Osteoblast (primary cell): ENCODE measurements at regions not wholly inside any gene's neighbourhood (a gene's known extent, or its start where the extent isn't known, plus 50 kb on each side); places are given as distances from the start of the nearest gene placed in this dataset.

Source experiments
- DNase-seq: peaks from one replicate; pipeline ENCODE4 v3.0.0; 2011; ENCODE audit warnings: low spot score, mixed read lengths; ENCODE audit not compliant: insufficient read length; ENCODE audit errors: missing footprints
- H2AFZ ChIP-seq: 2 replicates; pipeline ENCODE4 v1.6.0; 2011; ENCODE audit warnings: mild to moderate bottlenecking, low read length
- H3K27ac ChIP-seq: 2 replicates; pipeline ENCODE4 v1.5.1; 2011; ENCODE audit warnings: mild to moderate bottlenecking, low read depth, low read length, moderate library complexity
- H3K27me3 ChIP-seq: 2 replicates; pipeline ENCODE4 v1.6.0; 2012; ENCODE audit warnings: mild to moderate bottlenecking, control low read depth, inconsistent platforms, low read length, moderate library complexity; ENCODE audit not compliant: insufficient read depth
- H3K36me3 ChIP-seq: 2 replicates; pipeline ENCODE4 v1.5.1; 2011; ENCODE audit warnings: mild to moderate bottlenecking, low read length, control low read depth, moderate library complexity; ENCODE audit not compliant: insufficient read depth
- H3K4me1 ChIP-seq: 2 replicates; pipeline ENCODE4 v1.5.1; 2011; ENCODE audit warnings: mild to moderate bottlenecking, low read length, control low read depth, moderate library complexity; ENCODE audit not compliant: insufficient read depth
- H3K4me2 ChIP-seq: 2 replicates; pipeline ENCODE4 v1.6.0; 2011; ENCODE audit warnings: mild to moderate bottlenecking, low read length; ENCODE audit not compliant: insufficient read depth
- H3K4me3 ChIP-seq: fragments of 200-600 bp; sonication (generic); 3 replicates; pipeline ENCODE4 v1.5.1; 2012; ENCODE audit warnings: mild to moderate bottlenecking, low read length, inconsistent platforms; ENCODE audit not compliant: insufficient read depth
- H3K79me2 ChIP-seq: 2 replicates; pipeline ENCODE4 v1.6.0; 2012; ENCODE audit warnings: mild to moderate bottlenecking, low read length, control low read depth, inconsistent platforms; ENCODE audit not compliant: insufficient read depth
- H3K9me3 ChIP-seq: 2 replicates; pipeline ENCODE4 v1.5.1; 2011; ENCODE audit warnings: low read depth, low read length, control low read depth
- H4K20me1 ChIP-seq: 2 replicates; pipeline ENCODE4 v1.6.0; 2012; ENCODE audit warnings: mild to moderate bottlenecking, low read length, control low read depth; ENCODE audit not compliant: insufficient read depth
- CTCF ChIP-seq: IDR thresholded peaks from 2 replicates; pipeline ENCODE4 v1.5.1; 2011; ENCODE audit warnings: mild to moderate bottlenecking, low read depth, low read length, moderate library complexity; ENCODE audit errors: extremely low read depth

GRCh38 chr7:114160925-114161324, 242.1 kb upstream of the PPP1R3A start:
- Histone ChIP-seq H3K4me3 (no peak overlapping the region), H4K20me1 (no peaks in the 10 kb centered on the region), H2AFZ (no peak overlapping the region), H3K9me3 (no peaks in the 10 kb centered on the region), H3K4me2 (no peak overlapping the region), H3K4me1 (no peaks in the 10 kb centered on the region), H3K27me3 (no peaks in the 10 kb centered on the region), H3K36me3 (no peaks in the 10 kb centered on the region), H3K27ac (no peak overlapping the region), H3K79me2 (no peaks in the 10 kb centered on the region)
- no peak for TF ChIP-seq CTCF
- no peak for DNase-seq

DNA sequence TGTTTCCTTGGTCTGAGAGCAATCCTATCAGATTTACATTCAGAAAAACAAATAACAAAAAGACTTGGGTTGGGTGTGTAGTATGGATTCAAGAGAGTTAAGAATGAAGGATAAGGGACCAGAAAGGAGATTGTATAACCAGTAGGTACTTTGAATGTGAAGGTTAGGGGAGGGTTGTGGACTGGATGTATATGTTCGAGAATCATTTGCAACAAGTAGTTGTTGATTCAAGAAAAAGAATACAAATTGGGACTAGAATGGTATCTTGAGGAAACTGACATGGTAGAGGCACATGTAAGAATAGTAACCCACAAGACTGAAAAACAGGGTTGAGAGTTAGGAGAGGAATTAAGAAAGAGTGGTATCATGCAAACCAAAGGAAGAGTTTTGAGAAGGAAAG, 240.0 kb upstream of the PPP1R3A start:
- Histone ChIP-seq H3K4me3 (no peak overlapping the region), H3K36me3 (no peaks in the 10 kb centered on the region), H3K4me1 (no peaks in the 10 kb centered on the region), H4K20me1 (no peaks in the 10 kb centered on the region), H3K79me2 (no peaks in the 10 kb centered on the region), H3K27me3 (no peaks in the 10 kb centered on the region), H3K4me2 (no peak overlapping the region), H3K27ac (no peak overlapping the region), H2AFZ (no peak overlapping the region), H3K9me3 (no peaks in the 10 kb centered on the region)
- TF ChIP-seq CTCF: no peak
- no peak for DNase-seq

DNA sequence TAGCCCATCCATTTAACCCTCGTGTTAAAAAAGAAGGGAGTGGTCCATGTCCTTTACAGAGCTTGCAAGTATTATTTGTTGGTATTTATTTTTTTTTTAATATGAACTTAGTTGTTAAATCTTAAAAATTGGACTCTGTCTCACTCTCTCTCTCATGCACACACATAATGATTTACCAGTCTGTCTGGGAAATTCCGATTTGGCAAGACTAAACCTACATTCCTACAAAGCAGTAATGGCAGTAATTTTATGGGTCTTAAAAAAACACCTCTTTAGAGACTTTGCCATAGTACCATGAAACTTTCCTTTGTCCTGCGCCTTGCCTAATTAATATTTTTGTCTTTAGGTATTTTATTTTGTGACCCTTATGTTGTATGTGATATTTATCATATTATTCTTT, 239.5 kb upstream of the PPP1R3A start:
- no peak for DNase-seq
- Histone ChIP-seq H2AFZ (no peak overlapping the region), H3K36me3 (no peaks in the 10 kb centered on the region), H3K4me3 (no peak overlapping the region), H3K9me3 (no peaks in the 10 kb centered on the region), H3K27me3 (no peaks in the 10 kb centered on the region), H3K4me1 (no peaks in the 10 kb centered on the region), H3K79me2 (no peaks in the 10 kb centered on the region), H4K20me1 (no peaks in the 10 kb centered on the region), H3K4me2 (no peak overlapping the region), H3K27ac (no peak overlapping the region)
- TF ChIP-seq CTCF: no peak

GRCh38 chr7:114156178-114156577, 237.4 kb upstream of the PPP1R3A start:
- Histone ChIP-seq H3K36me3 (no peaks in the 10 kb centered on the region), H3K27ac (no peak overlapping the region), H3K9me3 (no peaks in the 10 kb centered on the region), H2AFZ (no peak overlapping the region), H3K79me2 (no peaks in the 10 kb centered on the region), H3K27me3 (no peaks in the 10 kb centered on the region), H4K20me1 (no peaks in the 10 kb centered on the region), H3K4me3 (no peak overlapping the region), H3K4me2 (no peak overlapping the region), H3K4me1 (no peaks in the 10 kb centered on the region)
- no peak for DNase-seq
- TF ChIP-seq CTCF: no peak
